ENCODE measurements at regions not wholly inside any gene's neighbourhood (a gene's known extent, or its start where the extent isn't known, plus 50 kb on each side); places are given as distances from the start of the nearest gene placed in this dataset.

DNA sequence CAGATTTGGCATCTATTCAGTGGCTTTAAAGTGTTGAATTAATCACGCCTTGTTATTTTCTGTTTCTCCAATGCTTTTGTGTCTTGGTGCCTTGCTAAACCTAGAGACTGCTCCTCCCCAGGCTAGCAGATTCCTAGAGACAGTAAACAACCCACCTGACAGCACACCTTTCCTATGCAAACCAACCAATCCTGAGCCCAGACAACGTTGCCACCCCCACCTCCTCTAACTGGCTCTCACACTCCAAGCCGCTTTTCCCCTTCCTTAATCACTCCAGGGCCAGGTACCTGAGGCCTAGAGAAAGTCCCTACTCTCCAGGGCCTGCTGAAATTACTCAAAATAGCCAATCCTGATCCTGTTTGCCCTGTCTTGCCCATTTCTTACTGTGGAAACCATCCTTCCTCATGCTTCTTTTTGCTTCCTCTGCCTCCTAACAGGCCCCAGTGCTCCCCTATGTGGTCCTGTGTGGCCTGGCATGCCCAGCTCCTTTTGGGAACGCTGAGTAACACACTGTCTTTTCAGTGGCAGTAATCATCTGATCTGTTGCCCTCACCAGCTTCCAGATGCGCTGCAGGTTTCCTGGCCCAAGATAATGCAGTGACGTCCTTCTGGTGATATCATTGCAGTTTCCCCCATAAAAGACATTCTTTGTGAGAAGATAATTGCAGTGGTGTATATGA is 53.4 kb downstream of the GAS1 start:
- Mint-ChIP-seq H3K9me3 (no peaks in the 10 kb centered on the region), H3K4me1 (ENCODE audit: unreplicated experiment) (peaks cover 17% of the 10 kb centered on the region), H3K27ac (no peak overlapping the region), H3K4me3 (no peak overlapping the region), H3K36me3 (no peaks in the 10 kb centered on the region), H3K27me3 (peaks cover 8% of the 10 kb centered on the region)
- no peak for DNase-seq (ENCODE audit: extremely low spot score, unreplicated experiment)
- no peak for TF ChIP-seq CTCF (conservative IDR thresholded peaks at IDR 0.05)

DNA sequence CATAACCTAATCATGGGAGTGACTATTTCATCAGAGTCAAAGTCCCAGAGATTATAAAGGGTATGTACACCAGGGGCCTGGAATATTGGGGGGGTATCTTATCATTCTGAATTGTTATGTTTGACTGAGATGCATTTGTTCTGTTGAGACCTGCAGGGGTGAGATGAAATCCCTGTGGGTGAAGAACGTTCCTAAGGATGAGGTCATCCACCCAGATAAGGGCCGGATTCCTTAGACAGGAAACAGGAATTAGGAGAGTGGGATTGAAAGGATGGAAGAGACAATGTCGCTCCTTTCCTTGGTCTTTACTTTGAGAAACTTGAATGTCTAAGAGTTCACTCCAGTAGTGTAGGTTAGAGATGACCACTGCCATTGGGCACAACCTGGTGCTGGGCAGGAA is 54.7 kb downstream of the GAS1 start:
- no peak overlapping the region for H3K27ac Mint-ChIP-seq
- H3K36me3 Mint-ChIP-seq = no peaks in the 10 kb centered on the region
- H3K27me3 Mint-ChIP-seq = peaks cover 4% of the 10 kb centered on the region
- H3K4me3 Mint-ChIP-seq = no peak overlapping the region
- DNase-seq (ENCODE audit: extremely low spot score, unreplicated experiment) = no peak
- no peaks in the 10 kb centered on the region for H3K9me3 Mint-ChIP-seq
- H3K4me1 Mint-ChIP-seq (ENCODE audit: unreplicated experiment) = peaks cover 17% of the 10 kb centered on the region
- TF ChIP-seq CTCF (conservative IDR thresholded peaks at IDR 0.05) = no peak

- Mint-ChIP-seq H3K4me3 (no peak overlapping the region), H3K9me3 (no peaks in the 10 kb centered on the region), H3K4me1 (ENCODE audit: unreplicated experiment) (peaks cover 17% of the 10 kb centered on the region), H3K27me3 (peaks cover 4% of the 10 kb centered on the region), H3K27ac (no peak overlapping the region), H3K36me3 (no peaks in the 10 kb centered on the region)
- no peak for DNase-seq (ENCODE audit: extremely low spot score, unreplicated experiment)
- no peak for TF ChIP-seq CTCF (conservative IDR thresholded peaks at IDR 0.05)
Measured at GRCh38 chr9:86891886-86892437, 55.3 kb downstream of the GAS1 start.

DNA sequence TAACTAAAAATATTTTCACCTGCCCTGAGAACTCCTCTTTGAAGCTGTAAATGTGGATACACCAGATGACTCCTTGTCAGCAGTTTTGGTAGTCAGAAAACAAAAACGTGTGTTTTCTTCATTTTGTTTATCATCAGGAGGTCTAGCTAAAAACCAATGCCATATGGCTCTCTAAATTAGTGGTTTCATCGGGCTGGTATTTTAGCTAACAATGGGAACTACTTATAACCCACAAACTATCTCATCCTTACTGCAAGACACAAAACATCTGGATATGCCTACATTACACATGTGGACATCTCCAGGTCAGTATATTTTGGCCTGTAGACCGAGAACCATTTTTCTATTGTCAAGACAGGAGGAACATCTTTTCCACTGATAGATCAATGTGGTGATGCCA is 56.2 kb downstream of the GAS1 start:
- TF ChIP-seq CTCF (conservative IDR thresholded peaks at IDR 0.05) = no peak
- peaks cover 7% of the 10 kb centered on the region for H3K9me3 Mint-ChIP-seq
- DNase-seq (ENCODE audit: extremely low spot score, unreplicated experiment) = no peak
- no peak overlapping the region for H3K27ac Mint-ChIP-seq
- no peaks in the 10 kb centered on the region for H3K36me3 Mint-ChIP-seq
- H3K4me3 Mint-ChIP-seq = no peak overlapping the region
- peaks cover 17% of the 10 kb centered on the region for H3K4me1 Mint-ChIP-seq (ENCODE audit: unreplicated experiment)
- peaks cover 7% of the 10 kb centered on the region for H3K27me3 Mint-ChIP-seq

DNA sequence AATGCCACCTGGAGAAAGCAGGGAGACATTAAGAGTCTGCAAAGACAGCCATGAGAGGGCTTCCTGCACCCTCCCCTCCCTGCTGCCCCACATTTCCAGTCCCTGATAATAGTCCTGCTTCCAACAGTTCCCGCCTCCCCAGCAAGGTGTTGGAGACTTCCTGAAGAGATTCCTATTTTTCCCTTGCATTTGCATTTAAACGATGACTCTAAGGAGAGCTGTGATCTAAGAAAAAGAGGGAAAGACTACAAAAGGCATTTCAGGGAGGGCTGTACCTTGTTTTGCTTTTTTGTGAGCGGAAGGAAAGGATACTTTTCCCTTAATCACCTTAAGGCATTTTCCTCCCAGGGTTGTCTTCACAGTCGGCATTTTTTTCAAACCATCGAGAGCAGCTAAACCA is 62.1 kb downstream of the GAS1 start:
- Mint-ChIP-seq H3K36me3 (no peaks in the 10 kb centered on the region), H3K4me3 (no peak overlapping the region), H3K4me1 (ENCODE audit: unreplicated experiment) (peaks cover 10% of the 10 kb centered on the region), H3K27ac (no peak overlapping the region), H3K9me3 (peaks cover 7% of the 10 kb centered on the region), H3K27me3 (peaks cover 15% of the 10 kb centered on the region)
- no peak for TF ChIP-seq CTCF (conservative IDR thresholded peaks at IDR 0.05)
- DNase-seq (ENCODE audit: extremely low spot score, unreplicated experiment) = no peak
